ENCODE measurements at regions not wholly inside any gene's neighbourhood (a gene's known extent, or its start where the extent isn't known, plus 50 kb on each side); places are given as distances from the start of the nearest gene placed in this dataset.

- no peak for TF ChIP-seq CTCF (conservative IDR thresholded peaks at IDR 0.05)
- H3K27ac ChIP-seq, result no peak overlapping the region
Measured at GRCh38 chr12:126534942-126535341, 1469.7 kb downstream of the AACS start.

- no peak overlapping the region for H3K27ac ChIP-seq
- TF ChIP-seq CTCF (conservative IDR thresholded peaks at IDR 0.05), result no peak
Measured at GRCh38 chr12:126535971-126536370, 1470.7 kb downstream of the AACS start.

GRCh38 chr12:126537961-126538530 lies 1472.8 kb downstream of the AACS start:
- no peak for TF ChIP-seq CTCF (conservative IDR thresholded peaks at IDR 0.05)

GRCh38 chr12:126538888-126539287 lies 1473.7 kb downstream of the AACS start:
- no peak for TF ChIP-seq CTCF (conservative IDR thresholded peaks at IDR 0.05)
- H3K27ac ChIP-seq, result no peak overlapping the region

More at GRCh38 chr12:126537961-126538530, 1472.8 kb downstream of the AACS start:
- H3K27ac ChIP-seq, result no peak overlapping the region

GRCh38 chr12:126545411-126545810 lies 1480.2 kb downstream of the AACS start:
- H3K27ac ChIP-seq, result no peak overlapping the region
- TF ChIP-seq CTCF (conservative IDR thresholded peaks at IDR 0.05), result no peak

DNA sequence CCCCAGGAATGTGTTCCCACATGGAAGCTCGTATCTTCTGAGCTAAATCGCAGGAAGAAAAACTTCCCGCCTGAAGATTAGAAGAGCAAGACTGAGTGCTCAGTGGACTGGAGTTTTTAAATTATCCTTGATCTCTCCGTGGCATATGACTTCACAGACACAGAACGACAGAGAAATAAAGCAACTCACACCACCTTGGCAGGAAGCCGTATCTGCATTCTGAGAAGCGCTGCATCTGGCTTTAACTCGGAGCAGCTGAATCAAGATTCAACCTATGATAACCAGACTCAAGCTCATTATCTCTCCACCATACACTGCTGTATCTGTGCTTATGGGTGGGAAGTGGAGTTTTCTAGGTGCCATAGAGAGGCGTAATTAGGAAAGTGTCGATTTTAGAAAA lies 1482.7 kb downstream of the AACS start:
- H3K27ac ChIP-seq, result no peak overlapping the region
- no peak for TF ChIP-seq CTCF (conservative IDR thresholded peaks at IDR 0.05)

- TF ChIP-seq CTCF (conservative IDR thresholded peaks at IDR 0.05), result no peak
Measured at GRCh38 chr12:126551869-126552268, 1486.6 kb downstream of the AACS start.

More at GRCh38 chr12:126551869-126552268, 1486.6 kb downstream of the AACS start:
- no peak overlapping the region for H3K27ac ChIP-seq

Data from VCaP (cell line).